HepG2 (cell line): ENCODE measurements at regions not wholly inside any gene's neighbourhood (a gene's known extent, or its start where the extent isn't known, plus 50 kb on each side); places are given as distances from the start of the nearest gene placed in this dataset.
"Not testable (repeated sequence)": the region's sequence is repeated elsewhere in the genome, so short reads cannot be mapped to it uniquely, and the experiment has no call there.

ENCODE experiments used
- ATAC-seq: fragments of 200-7000 bp; cut with Tn5 transposase; 3 replicates; pipeline ENCODE4 v1.9.1; 2020; ENCODE audit warnings: mild to moderate bottlenecking, moderate library complexity
- BruUV-seq: library from RNA; stranded (reverse); fragments of 400-500 nt; replicated peaks from 2 replicates; lab custom pipeline; 2021; lab: Mats Ljungman, UMichigan
- CTCF ChIA-PET: fragments of 300-600 bp; formaldehyde crosslinking; extraction: SDS; loops from one replicate; lab custom pipeline; 2021; ENCODE audit warnings: low total read pairs, inconsistent platforms, low intra/inter-chr PET ratio; lab: Yijun Ruan, JAX
- POLR2A ChIA-PET: fragments of 350-600 bp; sonication (Branson Sonifier 250); formaldehyde crosslinking; loops from one replicate; lab custom pipeline; 2020; ENCODE audit warnings: antibody characterized with exemption, inconsistent platforms; lab: Yijun Ruan, JAX
- DNase-seq: peaks from one replicate; pipeline ENCODE4 v3.0.0-alpha.2; 2015; ENCODE audit warnings: low spot score
- FAIRE-seq: peaks from 3 replicates; lab custom pipeline; 2011; peaks lifted over from hg19 to GRCh38; lab: Jason Lieb, UNC
- H2AFZ ChIP-seq: one replicate; pipeline ENCODE4 v1.6.1; 2011; ENCODE audit warnings: low read length, inconsistent platforms
- H3K27ac ChIP-seq: fragments of 300-600 bp; 3 replicates; pipeline ENCODE4 v1.8.0; 2011; ENCODE audit warnings: mixed run types, mild to moderate bottlenecking, mixed read lengths, low read length, inconsistent platforms; ENCODE audit not compliant: insufficient read depth; ENCODE audit errors: extremely low read length
- H3K27me3 ChIP-seq, 2 experiments: fragments of 200-600 bp in 1 of 2; 2 replicates in 1 of 2; 3 replicates in 1 of 2; pipeline versions ENCODE4 v1.6.0 to v1.8.0; 2011; ENCODE audit warnings: low read length in 2 of 2, mild to moderate bottlenecking in 2 of 2, moderate library complexity in 2 of 2, inconsistent platforms in 1 of 2; ENCODE audit not compliant: insufficient read depth in 2 of 2, control insufficient read depth in 1 of 2
- H3K36me3 ChIP-seq, 2 experiments: fragments of 200-600 bp in 1 of 2; replicated peaks in 1 of 2; 2 replicates in 1 of 2; 3 replicates in 1 of 2; pipeline versions ENCODE4 v1.5.1 to v1.8.0; 2011; ENCODE audit warnings: low read length in 2 of 2, inconsistent platforms in 1 of 2; ENCODE audit not compliant: insufficient read depth in 2 of 2, control insufficient read depth in 1 of 2
- H3K4me1 ChIP-seq: 2 replicates; pipeline ENCODE4 v1.5.1; 2012; ENCODE audit warnings: low read length, inconsistent platforms; ENCODE audit not compliant: insufficient read depth
- H3K4me2 ChIP-seq: 2 replicates; pipeline ENCODE4 v1.6.0; 2011; ENCODE audit warnings: low read depth, low read length, inconsistent platforms
- H3K4me3 ChIP-seq, 3 experiments: fragments of 200-600 bp in 1 of 3; sonication (generic), shearing (Covaris generic) in 1 of 3; replicated peaks in 1 of 3; 2 replicates each; pipeline ENCODE4 v1.5.1; 2011 to 2016; ENCODE audit warnings: low read length in 3 of 3, inconsistent platforms in 2 of 3, low read depth in 2 of 3, mild to moderate bottlenecking in 2 of 3, control low read depth in 1 of 3, mixed read lengths in 1 of 3; ENCODE audit not compliant: insufficient read depth in 1 of 3
- H3K79me2 ChIP-seq: one replicate; pipeline ENCODE4 v1.6.1; 2011; ENCODE audit warnings: low read length, inconsistent platforms; ENCODE audit not compliant: insufficient read depth
- H3K9ac ChIP-seq: 2 replicates; pipeline ENCODE4 v1.6.0; 2011; ENCODE audit warnings: mild to moderate bottlenecking, low read depth, low read length, inconsistent platforms; ENCODE audit not compliant: insufficient read depth
- H3K9me3 ChIP-seq: 2 replicates; pipeline ENCODE4 v1.5.1; 2012; ENCODE audit warnings: mild to moderate bottlenecking, low read length
- H4K20me1 ChIP-seq: 2 replicates; pipeline ENCODE4 v1.6.0; 2011; ENCODE audit warnings: inconsistent platforms, mild to moderate bottlenecking, low read length, moderate library complexity; ENCODE audit not compliant: insufficient read depth
- AGO1 ChIP-seq: fragments of 200-400 bp; formaldehyde crosslinking; IDR thresholded peaks from 2 replicates; pipeline ENCODE4 v1.6.1; 2017; ENCODE audit warnings: mild to moderate bottlenecking, low read depth, low read length, moderate library complexity; ENCODE audit not compliant: poor library complexity, severe bottlenecking
- JDP2 ChIP-seq: sonication (generic); formaldehyde crosslinking; IDR thresholded peaks from 2 replicates; pipeline ENCODE4 v1.8.1; 2022; ENCODE audit warnings: missing genetic modification reagents, borderline replicate concordance
- KMT2A ChIP-seq: sonication (generic); formaldehyde crosslinking; IDR thresholded peaks from 2 replicates; pipeline ENCODE4 v1.4.0; 2020; ENCODE audit warnings: missing genetic modification reagents
- NCOA5 ChIP-seq: sonication (generic); formaldehyde crosslinking; IDR thresholded peaks from 2 replicates; pipeline ENCODE4 v1.4.0; 2020; ENCODE audit warnings: missing genetic modification reagents
- NFE2L2 ChIP-seq: fragments of 150-350 bp; IDR thresholded peaks from 2 replicates; pipeline ENCODE4 v1.6.1; 2014; ENCODE audit warnings: low read length
- RBAK ChIP-seq: sonication (generic); formaldehyde crosslinking; IDR thresholded peaks from 2 replicates; pipeline ENCODE4 v1.5.1; 2020; ENCODE audit warnings: mild to moderate bottlenecking, missing genetic modification reagents
- SALL1 ChIP-seq: sonication (generic); formaldehyde crosslinking; IDR thresholded peaks from 2 replicates; pipeline ENCODE4 v1.8.0; 2022; ENCODE audit warnings: mild to moderate bottlenecking, missing genetic modification reagents
- SCMH1 ChIP-seq: sonication (generic); formaldehyde crosslinking; IDR thresholded peaks from 2 replicates; pipeline ENCODE4 v1.9.0; 2021; ENCODE audit warnings: missing genetic modification reagents, mild to moderate bottlenecking, borderline replicate concordance
- SMAD1 ChIP-seq: sonication (generic); formaldehyde crosslinking; IDR thresholded peaks from 2 replicates; pipeline ENCODE4 v1.4.0; 2020; ENCODE audit warnings: missing genetic modification reagents, low read depth, mild to moderate bottlenecking, borderline replicate concordance
- SRF ChIP-seq: IDR thresholded peaks from 2 replicates; pipeline ENCODE4 v1.6.1; 2011; ENCODE audit warnings: mild to moderate bottlenecking, low read depth, low read length, moderate library complexity
- STAG1 ChIP-seq: sonication (generic); formaldehyde crosslinking; IDR thresholded peaks from 2 replicates; pipeline ENCODE4 v1.4.0; 2020; ENCODE audit warnings: missing genetic modification reagents
- THYN1 ChIP-seq: sonication (generic); formaldehyde crosslinking; IDR thresholded peaks from 2 replicates; pipeline ENCODE4 v1.8.1; 2023; ENCODE audit warnings: low read depth, mild to moderate bottlenecking, moderate library complexity, missing genetic modification reagents, borderline replicate concordance
- ZFP37 ChIP-seq: sonication (generic); formaldehyde crosslinking; IDR thresholded peaks from 2 replicates; pipeline ENCODE4 v1.4.0; 2020; ENCODE audit warnings: missing genetic modification reagents, borderline replicate concordance
- ZNF138 ChIP-seq: sonication (generic); formaldehyde crosslinking; IDR thresholded peaks from 2 replicates; pipeline ENCODE4 v1.5.0; 2020; ENCODE audit warnings: mild to moderate bottlenecking, low read depth, missing genetic modification reagents
- ZNF367 ChIP-seq: sonication (generic); formaldehyde crosslinking; IDR thresholded peaks from 2 replicates; pipeline ENCODE4 v1.4.0; 2020; ENCODE audit warnings: missing genetic modification reagents, borderline replicate concordance
- ZNF562 ChIP-seq: sonication (generic); formaldehyde crosslinking; IDR thresholded peaks from 2 replicates; pipeline ENCODE4 v1.8.0; 2022; ENCODE audit warnings: missing genetic modification reagents, borderline replicate concordance
- ZNF660 ChIP-seq: sonication (generic); formaldehyde crosslinking; IDR thresholded peaks from 2 replicates; pipeline ENCODE4 v1.5.1; 2020; ENCODE audit warnings: mild to moderate bottlenecking, low read depth, missing genetic modification reagents, borderline replicate concordance
- ZNF691 ChIP-seq: sonication (generic); formaldehyde crosslinking; IDR thresholded peaks from 2 replicates; pipeline ENCODE4 v1.4.0; 2020; ENCODE audit warnings: missing genetic modification reagents, low read depth, mild to moderate bottlenecking, borderline replicate concordance
- ZSCAN12 ChIP-seq: sonication (generic); formaldehyde crosslinking; IDR thresholded peaks from 2 replicates; pipeline ENCODE4 v1.9.0; 2021; ENCODE audit warnings: mild to moderate bottlenecking, missing genetic modification reagents
- WGBS: methylation state at CpG from one replicate; pipeline ENCODE4 v1.1.6; 2017; ENCODE audit warnings: low lambda C conversion rate; 5-methylcytosine and 5-hydroxymethylcytosine counted together
- in situ Hi-C: cut with HindIII; loops from 2 replicates; pipeline ENCODE4 v1.10.0; 2017; ENCODE audit warnings: low pct_unique_long_range_greater_than_20kb; ENCODE audit not compliant: extremely low pct_ligation_motif_present
- intact Hi-C: fragments of 100-400 bp; cut with micrococcal nuclease; formaldehyde crosslinking; loops from one replicate; pipeline ENCODE4 v1.10.0; 2022; ENCODE audit not compliant: unreplicated experiment

GRCh38 chr4:37747772-37748330 is 61.7 kb upstream of the RELL1 start (continued):
- TF ChIP-seq STAG1: no peak
- TF ChIP-seq NCOA5 (CRISPR knock-in tag): no peak
- TF ChIP-seq SMAD1: no peak
- no peak for TF ChIP-seq THYN1 (CRISPR knock-in tag)

GRCh38 chr4:37746852-37747251 is 60.7 kb upstream of the RELL1 start:
- ATAC-seq, DNase-seq, H3K79me2 ChIP-seq, intact Hi-C loops, POLR2A ChIA-PET, H3K27ac ChIP-seq, BruUV-seq, H3K9me3 ChIP-seq, FAIRE-seq, in situ Hi-C loops, H3K4me1 ChIP-seq, H2AFZ ChIP-seq, H3K27me3 ChIP-seq, H3K9ac ChIP-seq, H4K20me1 ChIP-seq, H3K36me3 ChIP-seq, CTCF ChIA-PET, H3K4me2 ChIP-seq, H3K4me3 ChIP-seq: not testable (repeated sequence)
- 80% methylated on average over 4 of the region's 5 CpGs for WGBS

DNA sequence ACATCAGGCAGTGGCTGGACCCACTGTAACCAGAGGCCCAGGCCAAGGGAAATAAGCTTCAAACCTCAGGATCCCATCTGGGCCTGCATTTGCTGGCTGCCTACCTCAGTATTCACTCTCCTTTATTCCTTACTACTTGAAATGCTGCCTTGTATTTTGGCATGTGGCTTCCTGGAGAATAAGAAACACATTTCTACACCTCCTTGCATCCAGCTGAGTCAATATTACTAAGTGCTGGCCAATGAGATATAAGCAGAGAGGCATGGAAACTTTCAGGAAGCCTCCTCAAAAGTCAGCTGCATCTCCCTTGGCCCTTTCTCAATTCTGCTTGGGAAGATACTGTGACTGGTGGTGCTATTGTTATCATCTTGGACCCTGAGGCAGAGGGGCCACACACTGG is 59.8 kb upstream of the RELL1 start:
- CTCF ChIA-PET: no interaction called here
- intact Hi-C loops: no loop called here
- no TSS peak for BruUV-seq
- TF ChIP-seq ZSCAN12 (CRISPR knock-in tag): no peak
- no peak for TF ChIP-seq KMT2A (CRISPR knock-in tag)
- no peak for TF ChIP-seq SALL1
- no peak for TF ChIP-seq AGO1
- no peak for TF ChIP-seq SCMH1
- no peak for TF ChIP-seq ZNF660 (CRISPR knock-in tag)
- no peak for TF ChIP-seq NFE2L2
- TF ChIP-seq ZNF138 (CRISPR knock-in tag): no peak
- TF ChIP-seq ZNF562 (CRISPR knock-in tag): no peak
- TF ChIP-seq SRF: no peak
- no peak for TF ChIP-seq ZFP37
- TF ChIP-seq JDP2: no peak
- no peak for TF ChIP-seq ZNF367
- no peak for TF ChIP-seq ZNF691 (CRISPR knock-in tag)
- TF ChIP-seq RBAK (CRISPR knock-in tag): no peak

More for the DNA sequence above, 59.8 kb upstream of the RELL1 start:
- FAIRE-seq (no peak), ATAC-seq (no peak), DNase-seq (no peak)
- H3K9ac ChIP-seq: no peak overlapping the region
- no peaks in the 10 kb centered on the region for H3K79me2 ChIP-seq
- H3K9me3 ChIP-seq: no peaks in the 10 kb centered on the region
- no peaks in the 10 kb centered on the region for H3K27me3 ChIP-seq
- H4K20me1 ChIP-seq: no peaks in the 10 kb centered on the region
- no peaks in the 10 kb centered on the region for H3K36me3 ChIP-seq
- no peak overlapping the region for H2AFZ ChIP-seq
- no peak overlapping the region for H3K27ac ChIP-seq
- no peak overlapping the region for H3K4me2 ChIP-seq
- POLR2A ChIA-PET: no interaction called here
- H3K4me1 ChIP-seq: peaks cover 17% of the 10 kb centered on the region
- H3K4me3 ChIP-seq: no peak overlapping the region
- in situ Hi-C loops: no loop called here
